Lung (tissue), 11 donors: ENCODE measurements at regions not wholly inside any gene's neighbourhood (a gene's known extent, or its start where the extent isn't known, plus 50 kb on each side); places are given as distances from the start of the nearest gene placed in this dataset.

Experiments used
- ATAC-seq: fragments of 200-7000 bp; cut with Tn5 transposase; one replicate; pipeline ENCODE4 v1.9.1; 2020; ENCODE audit warnings: moderate number of reproducible peaks; ENCODE audit not compliant: insufficient read depth, low FRiP score
- DNase-seq, 3 donors: peaks; one replicate each; pipeline ENCODE4 v3.0.0-alpha.2; 2013 to 2017
- H3K27ac ChIP-seq, 2 donors: one replicate each; pipeline ENCODE4 v1.5.1; 2013; ENCODE audit warnings: mild to moderate bottlenecking in 2 of 2, moderate library complexity in 2 of 2, control low read depth in 1 of 2, inconsistent platforms in 1 of 2, low read depth in 1 of 2, low read length in 1 of 2
- H3K27me3 ChIP-seq, 3 donors: one replicate each; pipeline ENCODE4 v1.5.1; 2013; ENCODE audit warnings: low read length in 2 of 3; ENCODE audit not compliant: control insufficient read depth in 3 of 3, insufficient read depth in 3 of 3
- H3K36me3 ChIP-seq, 4 donors: one replicate each; pipeline ENCODE4 v1.5.1; 2013; ENCODE audit warnings: low read length in 4 of 4, mild to moderate bottlenecking in 1 of 4, moderate library complexity in 1 of 4; ENCODE audit not compliant: control insufficient read depth in 4 of 4, insufficient read depth in 4 of 4
- H3K4me1 ChIP-seq, 5 donors: one replicate each; pipeline ENCODE4 v1.5.1; 2013; ENCODE audit warnings: low read length in 5 of 5, mild to moderate bottlenecking in 2 of 5, moderate library complexity in 1 of 5; ENCODE audit not compliant: control insufficient read depth in 5 of 5, insufficient read depth in 5 of 5
- H3K4me3 ChIP-seq: one replicate; pipeline ENCODE4 v1.5.1; 2013; ENCODE audit warnings: mild to moderate bottlenecking, control low read depth, moderate library complexity
- H3K9ac ChIP-seq, 2 donors: one replicate each; pipeline ENCODE4 v1.5.1; 2013; ENCODE audit warnings: low read length in 2 of 2, control low read depth in 1 of 2; ENCODE audit not compliant: insufficient read depth in 1 of 2
- H3K9me3 ChIP-seq, 4 donors: one replicate each; pipeline ENCODE4 v1.5.1; 2013; ENCODE audit warnings: low read length in 3 of 4, mild to moderate bottlenecking in 1 of 4, moderate library complexity in 1 of 4; ENCODE audit not compliant: control insufficient read depth in 4 of 4, insufficient read depth in 3 of 4
- WGBS, 2 donors: extraction: QIAGEN DNeasy Blood & Tissue Kit; methylation state at CpG; one replicate each; pipeline ENCODE4 v1.1.7; 2013; 5-methylcytosine and 5-hydroxymethylcytosine counted together
- TF ChIP-seq, protein P1 (sequence below): IDR thresholded peaks from 2 replicates; pipeline ENCODE4 v1.5.1; 2012; ENCODE audit warnings: mild to moderate bottlenecking; ENCODE audit errors: control extremely low read depth, extremely low read depth
- donor health status: control.
- donor health status: control.
- donor health status: Bipolar disorder and iron deficiency.
- donor health status: healthy.
- donor health status: DM: yes; HTN: yes; CAD: no.

DNA sequence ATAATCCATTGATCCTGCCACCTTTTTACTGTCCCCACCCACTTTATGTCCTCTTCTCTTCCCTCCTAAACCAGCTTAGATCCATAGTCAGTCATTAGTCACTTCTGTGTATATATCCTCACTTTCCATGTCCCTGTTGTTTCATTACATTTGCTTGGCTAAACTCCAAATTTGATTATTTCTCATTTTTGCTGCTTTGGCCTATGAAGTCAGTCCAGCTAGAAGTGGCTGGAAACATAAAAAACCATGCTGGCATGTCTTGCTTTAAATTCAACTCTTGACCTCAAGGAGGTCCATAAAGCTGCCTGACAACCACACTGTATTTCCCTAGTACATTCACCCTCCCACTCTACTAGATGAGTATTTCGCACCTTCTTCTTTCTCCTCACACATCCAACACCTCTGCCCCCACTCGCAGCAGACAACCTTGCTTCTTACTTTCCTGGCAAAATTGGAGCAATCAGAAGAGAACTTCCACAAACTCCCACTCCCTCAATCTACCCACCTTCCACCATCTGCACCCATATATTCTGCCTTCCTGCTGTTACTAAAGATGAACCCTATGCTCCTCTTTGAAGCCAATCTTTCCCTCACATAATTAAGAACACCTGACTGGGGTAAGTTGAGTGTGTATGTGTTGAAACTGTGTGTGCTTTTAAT lies 72.1 kb downstream of the ZNF648 start:
- TF ChIP-seq, protein P1, sequence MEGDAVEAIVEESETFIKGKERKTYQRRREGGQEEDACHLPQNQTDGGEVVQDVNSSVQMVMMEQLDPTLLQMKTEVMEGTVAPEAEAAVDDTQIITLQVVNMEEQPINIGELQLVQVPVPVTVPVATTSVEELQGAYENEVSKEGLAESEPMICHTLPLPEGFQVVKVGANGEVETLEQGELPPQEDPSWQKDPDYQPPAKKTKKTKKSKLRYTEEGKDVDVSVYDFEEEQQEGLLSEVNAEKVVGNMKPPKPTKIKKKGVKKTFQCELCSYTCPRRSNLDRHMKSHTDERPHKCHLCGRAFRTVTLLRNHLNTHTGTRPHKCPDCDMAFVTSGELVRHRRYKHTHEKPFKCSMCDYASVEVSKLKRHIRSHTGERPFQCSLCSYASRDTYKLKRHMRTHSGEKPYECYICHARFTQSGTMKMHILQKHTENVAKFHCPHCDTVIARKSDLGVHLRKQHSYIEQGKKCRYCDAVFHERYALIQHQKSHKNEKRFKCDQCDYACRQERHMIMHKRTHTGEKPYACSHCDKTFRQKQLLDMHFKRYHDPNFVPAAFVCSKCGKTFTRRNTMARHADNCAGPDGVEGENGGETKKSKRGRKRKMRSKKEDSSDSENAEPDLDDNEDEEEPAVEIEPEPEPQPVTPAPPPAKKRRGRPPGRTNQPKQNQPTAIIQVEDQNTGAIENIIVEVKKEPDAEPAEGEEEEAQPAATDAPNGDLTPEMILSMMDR: no peak
- H3K4me1 ChIP-seq: peaks cover 0 to 29% (median 3%) of the 10 kb centered on the region in 5 donors
- no peak overlapping the region for H3K27ac ChIP-seq
- no peak overlapping the region for H3K9ac ChIP-seq
- H3K4me3 ChIP-seq: no peak overlapping the region
- ATAC-seq (no peak), DNase-seq (peak in 2 of 3 donors; percentile 80 to 83)
- no peaks in the 10 kb centered on the region for H3K36me3 ChIP-seq
- H3K27me3 ChIP-seq: no peaks in the 10 kb centered on the region
- WGBS, 2 donors: 85 to 88% methylated on average over 2 of the region's 2 CpGs
- peaks cover 0 to 2% (median 0%) of the 10 kb centered on the region in 4 donors for H3K9me3 ChIP-seq

DNA sequence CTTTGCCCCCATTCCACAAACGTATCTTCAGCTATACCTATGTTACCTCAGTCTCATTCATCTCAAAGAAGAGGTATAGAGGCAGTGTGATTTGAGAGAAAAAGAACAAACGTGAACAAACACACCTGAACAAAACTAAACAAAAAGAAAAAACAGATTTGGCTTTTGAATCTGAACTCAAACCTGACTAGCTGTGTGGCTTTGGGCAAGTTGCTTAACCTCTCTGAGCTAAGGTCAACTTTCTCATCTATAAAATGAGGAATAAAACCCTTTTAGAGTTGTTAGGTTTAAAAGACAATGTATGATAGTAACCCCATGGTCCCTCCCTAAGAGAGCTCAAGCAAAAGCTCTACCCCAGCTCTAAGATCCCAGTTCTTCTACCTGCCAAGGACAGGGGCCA lies 73.5 kb downstream of the ZNF648 start:
- H3K4me1 ChIP-seq: peaks cover 0 to 29% (median 3%) of the 10 kb centered on the region in 5 donors
- no peak overlapping the region for H3K9ac ChIP-seq
- no peaks in the 10 kb centered on the region for H3K27me3 ChIP-seq
- H3K9me3 ChIP-seq: peaks cover 0 to 2% (median 0%) of the 10 kb centered on the region in 4 donors
- no peak overlapping the region for H3K4me3 ChIP-seq
- no peaks in the 10 kb centered on the region for H3K36me3 ChIP-seq
- no peak overlapping the region for H3K27ac ChIP-seq
- DNase-seq: no peak
- TF ChIP-seq, protein P1: no peak
- ATAC-seq: no peak
- WGBS, 2 donors: 72 to 78% methylated on average over 2 of the region's 2 CpGs

DNA sequence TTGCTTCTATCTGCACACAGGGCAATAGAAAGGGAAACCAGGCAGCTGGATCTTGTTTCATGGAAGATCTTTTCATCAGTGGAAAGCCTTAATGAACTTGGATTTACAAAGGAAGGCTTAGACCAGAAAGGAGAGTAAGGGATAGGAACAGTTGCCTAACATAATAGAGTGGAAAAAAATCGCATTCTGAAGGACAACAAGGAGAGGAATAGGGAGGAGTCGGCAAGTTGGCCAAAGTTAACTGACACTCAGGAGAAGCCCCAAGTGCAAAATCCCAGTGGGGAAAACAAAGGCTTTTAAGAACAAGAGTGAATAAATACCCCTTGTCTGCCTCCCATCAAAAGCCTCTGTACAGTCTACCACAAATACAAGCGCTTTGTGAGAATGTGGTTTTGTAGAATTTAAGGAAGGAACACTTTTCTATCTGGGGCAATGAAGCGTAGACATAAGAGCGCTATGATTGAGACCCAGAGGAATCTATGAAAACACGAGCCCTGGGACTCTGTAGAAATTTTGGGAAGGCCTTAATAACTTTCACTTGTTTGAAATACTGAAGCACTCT lies 74.1 kb downstream of the ZNF648 start:
- TF ChIP-seq, protein P1: no peak

More for the DNA sequence above, 74.1 kb downstream of the ZNF648 start:
- no peaks in the 10 kb centered on the region for H3K27me3 ChIP-seq
- DNase-seq (peak in 2 of 3 donors; percentile 22 to 25), ATAC-seq (no peak)
- H3K27ac ChIP-seq: no peak overlapping the region
- H3K9me3 ChIP-seq: peaks cover 0 to 2% (median 0%) of the 10 kb centered on the region in 4 donors
- 75 to 79% methylated on average over 6 of the region's 6 CpGs for WGBS, 2 donors
- no peaks in the 10 kb centered on the region for H3K36me3 ChIP-seq
- H3K4me1 ChIP-seq: peaks cover 0 to 29% (median 3%) of the 10 kb centered on the region in 5 donors
- H3K9ac ChIP-seq: peak overlapping the region in 1 of 2 donors; percentile 15
- H3K4me3 ChIP-seq: no peak overlapping the region
